ENCODE measurements at regions not wholly inside any gene's neighbourhood (a gene's known extent, or its start where the extent isn't known, plus 50 kb on each side); places are given as distances from the start of the nearest gene placed in this dataset.

GRCh38 chr12:53820514-53821306, 68.9 kb upstream of the CISTR start:
- DNase-seq (ENCODE audit: low read depth) = peak; percentile 59
- no peak overlapping the region for H3K4me3 ChIP-seq (ENCODE audit: low read length)
- no peak for TF ChIP-seq CTCF (IDR thresholded peaks at IDR 0.05; ENCODE audit: insufficient read depth, low read depth, low read length, missing control alignments)

- no peak for DNase-seq (ENCODE audit: low read depth)
- TF ChIP-seq CTCF (IDR thresholded peaks at IDR 0.05; ENCODE audit: insufficient read depth, low read depth, low read length, missing control alignments) = no peak
- H3K4me3 ChIP-seq (ENCODE audit: low read length) = no peak overlapping the region
Observed at GRCh38 chr12:53824001-53824712, 72.4 kb upstream of the CISTR start.

GRCh38 chr12:53825246-53826081, 73.7 kb upstream of the CISTR start:
- TF ChIP-seq CTCF (IDR thresholded peaks at IDR 0.05; ENCODE audit: insufficient read depth, low read depth, low read length, missing control alignments) = no peak

GRCh38 chr12:53827306-53827705, 75.5 kb upstream of the CISTR start:
- H3K4me3 ChIP-seq (ENCODE audit: low read length) = no peak overlapping the region
- TF ChIP-seq CTCF (IDR thresholded peaks at IDR 0.05; ENCODE audit: insufficient read depth, low read depth, low read length, missing control alignments) = no peak
- no peak for DNase-seq (ENCODE audit: low read depth)

More at GRCh38 chr12:53825246-53826081, 73.7 kb upstream of the CISTR start:
- H3K4me3 ChIP-seq (ENCODE audit: low read length) = no peak overlapping the region
- peak; percentile 78 for DNase-seq (ENCODE audit: low read depth)

GRCh38 chr12:53828598-53828997, 76.8 kb upstream of the CISTR start:
- DNase-seq (ENCODE audit: low read depth) = no peak
- no peak for TF ChIP-seq CTCF (IDR thresholded peaks at IDR 0.05; ENCODE audit: insufficient read depth, low read depth, low read length, missing control alignments)
- no peak overlapping the region for H3K4me3 ChIP-seq (ENCODE audit: low read length)

GRCh38 chr12:53829130-53829819, 77.5 kb upstream of the CISTR start:
- no peak overlapping the region for H3K4me3 ChIP-seq (ENCODE audit: low read length)
- TF ChIP-seq CTCF (IDR thresholded peaks at IDR 0.05; ENCODE audit: insufficient read depth, low read depth, low read length, missing control alignments) = no peak
- DNase-seq (ENCODE audit: low read depth) = no peak

Measured in epithelial cell of esophagus (primary cell).